ENCODE measurements at regions not wholly inside any gene's neighbourhood (a gene's known extent, or its start where the extent isn't known, plus 50 kb on each side); places are given as distances from the start of the nearest gene placed in this dataset.
"Not testable (repeated sequence)": the region's sequence is repeated elsewhere in the genome, so short reads cannot be mapped to it uniquely, and the experiment has no call there.

DNA sequence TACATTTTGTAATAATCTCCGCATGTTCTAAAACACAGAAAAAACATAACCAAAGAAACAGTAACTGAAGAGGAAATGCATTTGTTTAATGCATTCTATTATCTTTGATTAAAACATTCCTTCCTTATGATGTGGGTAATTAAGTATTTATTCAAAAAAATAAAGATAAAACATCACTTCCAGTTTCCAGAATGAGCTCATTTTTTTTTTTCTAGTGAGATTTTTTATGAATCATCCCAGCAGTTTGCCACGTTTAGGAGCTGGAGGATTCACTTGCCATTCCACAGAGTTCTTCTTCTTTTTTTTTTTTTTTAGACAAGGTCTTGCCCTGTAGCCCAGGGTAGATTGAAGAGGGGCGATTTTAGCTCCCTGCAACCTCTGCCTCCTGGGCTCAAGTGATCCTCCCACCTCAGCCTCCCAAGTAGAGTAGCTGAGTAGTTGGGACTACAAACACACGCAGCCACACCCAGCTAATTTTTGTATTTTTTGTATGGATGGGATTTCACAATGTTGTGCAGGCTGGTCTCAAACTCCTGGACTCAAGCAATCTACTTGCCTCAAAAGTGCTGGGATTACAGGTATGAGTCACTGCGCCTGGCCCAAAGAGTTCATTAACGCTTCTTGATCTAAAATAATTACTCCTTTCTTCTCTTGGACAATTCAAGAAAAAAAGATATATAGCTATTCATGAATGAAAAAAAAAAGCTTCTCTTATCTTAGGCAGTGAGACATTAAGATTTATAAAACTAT, 177.3 kb downstream of the DKK1 start:
- H3K27me3 ChIP-seq (ENCODE audit: control insufficient read depth, insufficient read depth, low read length): no peaks in the 10 kb centered on the region
- DNase-seq (ENCODE audit: low read depth) (no peak), FAIRE-seq (no peak)
- no peaks in the 10 kb centered on the region for H3K36me3 ChIP-seq (ENCODE audit: control insufficient read depth, insufficient read depth, low read length)
- TF ChIP-seq CTCF (IDR thresholded peaks at IDR 0.05; ENCODE audit: insufficient read depth, low read length, severe bottlenecking): no peak
- H3K4me3 ChIP-seq (ENCODE audit: low read depth, low read length): no peak overlapping the region

DNA sequence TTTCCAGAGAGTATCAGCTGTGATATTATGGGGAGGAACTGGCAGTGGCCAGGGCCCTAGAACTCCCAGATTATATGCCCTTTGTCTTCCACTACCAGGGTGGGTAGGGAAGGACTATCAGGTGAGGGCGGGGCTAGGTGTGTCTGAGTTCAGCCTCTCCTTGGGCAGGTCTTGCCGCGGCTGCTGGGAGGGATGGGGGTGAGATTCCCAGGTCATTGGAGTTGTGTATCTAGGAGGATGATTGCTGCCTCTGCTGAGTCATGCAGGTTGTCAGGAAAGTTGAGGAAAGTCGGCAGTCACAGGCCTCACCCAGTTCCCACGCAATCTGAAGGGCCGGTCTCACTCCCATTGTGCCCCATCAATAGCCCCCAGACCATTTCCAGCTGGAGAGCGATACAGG, 185.2 kb downstream of the DKK1 start:
- Histone ChIP-seq H3K36me3 (ENCODE audit: control insufficient read depth, insufficient read depth, low read length) (no peaks in the 10 kb centered on the region), H3K27me3 (ENCODE audit: control insufficient read depth, insufficient read depth, low read length) (no peaks in the 10 kb centered on the region), H3K4me3 (ENCODE audit: low read depth, low read length) (no peak overlapping the region)
- FAIRE-seq (no peak), DNase-seq (ENCODE audit: low read depth) (no peak)
- TF ChIP-seq CTCF (IDR thresholded peaks at IDR 0.05; ENCODE audit: insufficient read depth, low read length, severe bottlenecking): no peak

- Histone ChIP-seq H3K36me3 (ENCODE audit: control insufficient read depth, insufficient read depth, low read length) (no peaks in the 10 kb centered on the region), H3K4me3 (ENCODE audit: low read depth, low read length) (no peak overlapping the region), H3K27me3 (ENCODE audit: control insufficient read depth, insufficient read depth, low read length) (no peaks in the 10 kb centered on the region)
- no peak for DNase-seq (ENCODE audit: low read depth)
- TF ChIP-seq CTCF (IDR thresholded peaks at IDR 0.05; ENCODE audit: insufficient read depth, low read length, severe bottlenecking): no peak
- no peak for FAIRE-seq
These were observed 186.4 kb downstream of the DKK1 start for GRCh38 chr10:52500476-52500875.

DNA sequence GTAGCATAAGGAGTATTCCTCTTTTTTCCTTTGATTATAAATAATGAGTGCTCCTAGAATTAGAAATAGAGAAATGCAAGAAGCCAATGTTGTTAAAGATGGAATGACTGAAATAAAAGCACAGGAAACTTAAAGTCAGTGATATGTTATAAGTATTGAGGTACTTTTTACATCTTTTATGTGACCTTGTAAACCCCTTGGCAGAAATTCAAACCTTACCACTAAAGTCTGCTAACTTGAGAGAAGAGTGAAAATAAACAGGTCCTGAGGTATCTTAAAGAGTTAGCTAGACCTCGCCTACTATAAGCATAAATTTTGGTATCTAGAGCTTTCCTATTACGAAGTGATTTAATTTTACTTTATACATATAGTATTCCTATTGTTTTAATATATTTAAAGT, 188.2 kb downstream of the DKK1 start:
- DNase-seq (ENCODE audit: low read depth) (no peak), FAIRE-seq (no peak)
- no peaks in the 10 kb centered on the region for H3K36me3 ChIP-seq (ENCODE audit: control insufficient read depth, insufficient read depth, low read length)
- no peak overlapping the region for H3K4me3 ChIP-seq (ENCODE audit: low read depth, low read length)
- no peaks in the 10 kb centered on the region for H3K27me3 ChIP-seq (ENCODE audit: control insufficient read depth, insufficient read depth, low read length)
- TF ChIP-seq CTCF (IDR thresholded peaks at IDR 0.05; ENCODE audit: insufficient read depth, low read length, severe bottlenecking): no peak

DNA sequence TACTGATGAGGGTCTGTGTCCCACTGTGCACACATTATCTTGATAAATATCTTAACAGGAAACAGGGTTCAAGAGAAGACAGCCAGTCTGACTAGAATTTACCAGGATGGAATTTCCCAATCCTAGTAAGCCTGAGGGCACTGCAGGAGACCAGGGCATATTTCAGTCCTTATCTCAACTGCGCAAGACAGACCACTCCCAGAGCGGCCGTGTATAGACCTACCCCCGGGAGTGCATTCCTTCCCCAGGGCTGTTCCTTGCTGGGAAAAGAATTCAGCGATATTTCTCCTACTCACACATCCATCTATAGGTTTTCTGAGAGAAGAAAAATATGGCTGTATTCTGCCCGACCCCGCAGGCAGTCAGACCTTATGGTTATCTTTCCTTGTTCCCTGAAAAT, 191.3 kb downstream of the DKK1 start:
- H3K27me3 ChIP-seq (ENCODE audit: control insufficient read depth, insufficient read depth, low read length); H3K36me3 ChIP-seq (ENCODE audit: control insufficient read depth, insufficient read depth, low read length); H3K4me3 ChIP-seq (ENCODE audit: low read depth, low read length); DNase-seq (ENCODE audit: low read depth); FAIRE-seq: not testable (repeated sequence)

GRCh38 chr10:52514481-52514880, 200.4 kb downstream of the DKK1 start:
- DNase-seq (ENCODE audit: low read depth): no peak
- H3K36me3 ChIP-seq (ENCODE audit: control insufficient read depth, insufficient read depth, low read length): no peaks in the 10 kb centered on the region
- no peak overlapping the region for H3K4me3 ChIP-seq (ENCODE audit: low read depth, low read length)
- no peaks in the 10 kb centered on the region for H3K27me3 ChIP-seq (ENCODE audit: control insufficient read depth, insufficient read depth, low read length)
- no peak for TF ChIP-seq CTCF (IDR thresholded peaks at IDR 0.05; ENCODE audit: insufficient read depth, low read length, severe bottlenecking)
- FAIRE-seq: no peak

Measured in bronchial epithelial cell (primary cell).